WI38 (cell line): ENCODE measurements at regions not wholly inside any gene's neighbourhood (a gene's known extent, or its start where the extent isn't known, plus 50 kb on each side); places are given as distances from the start of the nearest gene placed in this dataset.

Experiments
- H3K4me3 ChIP-seq: 2 replicates; pipeline ENCODE4 v1.5.1; 2011; ENCODE audit warnings: low read depth, mild to moderate bottlenecking, control low read depth, low read length
- CTCF ChIP-seq: IDR thresholded peaks from 2 replicates; pipeline ENCODE4 v1.5.1; 2012; ENCODE audit warnings: low read depth, mild to moderate bottlenecking, control low read depth, low read length

DNA sequence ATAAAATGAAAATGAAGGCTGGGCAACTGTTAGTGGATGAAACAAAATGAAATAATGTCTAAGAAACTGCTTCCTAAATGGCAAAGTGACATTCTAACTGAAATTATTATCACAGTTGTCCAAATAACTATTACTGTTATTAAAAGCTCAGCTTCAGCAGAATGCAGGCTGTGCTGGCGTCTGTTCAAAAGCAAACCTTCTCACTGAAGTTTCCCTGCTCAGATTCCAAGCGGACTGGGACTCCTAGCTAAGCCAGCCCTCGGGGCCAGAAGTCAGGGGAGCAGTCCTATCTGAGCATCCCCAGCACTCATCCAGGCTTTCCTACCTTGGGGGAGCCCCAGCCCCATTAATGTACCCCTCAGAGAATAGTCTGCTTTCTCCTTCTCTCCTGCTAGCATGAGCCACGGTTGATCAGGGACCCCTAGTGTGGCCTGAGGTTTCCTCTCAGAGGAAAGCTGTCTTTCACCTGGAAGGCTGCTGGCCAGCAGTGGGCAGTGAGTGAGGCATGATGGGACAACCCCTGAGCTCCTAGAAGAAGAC lies 1167.3 kb downstream of the TBC1D22A start:
- no peak overlapping the region for H3K4me3 ChIP-seq
- no peak for TF ChIP-seq CTCF

DNA sequence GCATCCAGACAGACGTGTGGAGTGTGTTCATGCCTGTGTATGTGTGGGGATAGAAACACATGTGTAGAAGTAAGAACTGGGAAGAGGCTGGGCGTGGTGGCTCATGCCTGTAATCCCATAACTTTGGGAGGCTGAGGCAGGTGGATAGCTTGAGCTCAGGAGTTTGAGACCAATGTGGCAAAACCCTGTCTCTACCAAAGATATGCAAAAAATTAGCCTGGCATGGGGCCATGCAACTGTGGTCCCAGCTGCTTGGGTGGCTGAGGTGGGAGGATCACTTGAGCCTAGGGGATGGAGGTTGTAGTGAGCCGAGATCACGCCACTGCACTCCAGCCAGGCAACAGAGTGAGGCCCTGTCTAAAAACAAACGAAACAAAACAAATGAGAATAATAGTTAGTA lies 1166.6 kb downstream of the TBC1D22A start:
- no peak overlapping the region for H3K4me3 ChIP-seq
- TF ChIP-seq CTCF: no peak

DNA sequence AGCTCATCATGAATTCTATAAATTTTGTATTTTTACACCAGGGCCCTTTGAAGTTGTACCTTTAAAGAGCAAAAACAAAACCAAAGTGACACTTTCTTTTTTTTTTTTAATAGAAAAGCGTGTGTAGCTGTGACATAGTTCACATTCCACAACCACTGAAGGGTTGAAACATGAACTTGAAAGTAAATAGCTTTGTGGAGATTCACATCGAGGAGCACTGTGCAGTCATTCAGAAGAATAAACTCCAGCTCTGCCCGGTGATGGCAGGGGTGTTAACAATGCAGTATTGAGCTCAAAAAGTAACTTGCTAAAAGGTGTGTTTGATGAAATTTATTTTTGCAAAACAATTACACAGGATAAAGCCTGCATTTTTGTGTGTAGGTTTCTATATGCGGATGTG lies 1166.2 kb downstream of the TBC1D22A start:
- no peak for TF ChIP-seq CTCF
- no peak overlapping the region for H3K4me3 ChIP-seq

DNA sequence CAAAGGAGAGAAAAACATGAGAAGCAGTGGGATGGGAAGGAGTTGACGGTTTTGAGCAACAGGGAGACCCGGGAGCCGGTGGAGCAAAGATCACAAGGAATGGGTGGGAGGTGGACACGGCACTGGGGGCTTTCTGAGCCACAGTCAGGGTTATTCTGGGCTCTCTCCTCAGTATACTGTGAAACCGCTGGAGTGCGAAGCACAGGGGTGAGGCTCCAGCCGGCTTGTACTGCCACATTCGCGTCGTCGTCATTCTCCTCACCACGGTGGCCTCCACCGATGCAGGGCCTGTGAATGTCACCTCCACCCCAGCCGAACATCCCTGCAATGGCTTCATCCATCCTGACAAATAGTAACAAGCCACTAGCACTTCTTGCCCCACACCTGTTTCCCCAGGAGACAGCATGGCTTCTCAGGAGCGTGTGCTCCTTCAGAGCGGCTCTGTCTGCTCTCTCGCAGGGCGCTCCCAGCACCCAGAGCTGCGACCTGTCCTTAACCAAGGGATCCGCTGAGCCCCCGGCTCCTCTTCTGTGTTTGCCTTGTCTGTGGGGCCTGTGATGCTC lies 1165.3 kb downstream of the TBC1D22A start:
- no peak overlapping the region for H3K4me3 ChIP-seq
- TF ChIP-seq CTCF: no peak

DNA sequence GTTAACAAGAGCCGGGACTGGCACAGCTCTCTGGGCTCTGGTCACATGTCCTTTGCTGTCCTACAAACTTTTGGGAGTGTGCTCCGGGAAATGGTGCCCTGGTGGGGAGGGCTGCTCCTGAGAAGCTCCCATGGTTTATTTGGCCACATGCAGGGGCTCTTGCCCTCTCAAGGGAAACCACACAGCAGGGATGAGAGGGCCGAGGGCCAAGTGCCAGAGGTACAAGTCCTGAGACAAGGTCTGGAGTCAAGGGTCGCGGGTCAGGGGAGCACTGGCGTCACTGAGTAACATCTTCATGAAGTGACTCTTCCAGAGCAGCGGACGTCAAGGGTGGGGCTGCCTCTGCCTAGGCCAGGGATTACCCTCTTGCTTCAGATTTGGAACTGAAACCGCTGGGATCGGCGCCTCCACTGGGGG lies 1160.6 kb downstream of the TBC1D22A start:
- TF ChIP-seq CTCF: no peak
- no peak overlapping the region for H3K4me3 ChIP-seq

- TF ChIP-seq CTCF: no peak
- no peak overlapping the region for H3K4me3 ChIP-seq
Observed at GRCh38 chr22:47921906-47922305, 1159.5 kb downstream of the TBC1D22A start.

GRCh38 chr22:47920380-47920959 lies 1158.0 kb downstream of the TBC1D22A start:
- H3K4me3 ChIP-seq: no peak overlapping the region
- no peak for TF ChIP-seq CTCF
